Neural cell (in vitro differentiated cells): ENCODE measurements at regions not wholly inside any gene's neighbourhood (a gene's known extent, or its start where the extent isn't known, plus 50 kb on each side); places are given as distances from the start of the nearest gene placed in this dataset.

Experiments
- H2AFZ ChIP-seq: fragments of 200-600, 300-800 bp; sonication (generic), shearing (Covaris generic); 2 replicates; pipeline ENCODE4 v1.6.0; 2014; ENCODE audit warnings: low read depth, mild to moderate bottlenecking, antibody characterized with exemption, low read length, moderate library complexity
- H3F3A ChIP-seq: fragments of 200-600 bp; shearing (Covaris generic); 2 replicates; pipeline ENCODE4 v1.6.1; 2016; ENCODE audit warnings: mild to moderate bottlenecking, moderate library complexity, mixed read lengths, antibody characterized with exemption, low read length; ENCODE audit not compliant: insufficient read depth, poor library complexity, severe bottlenecking
- H3K27ac ChIP-seq: fragments of 200-600, 300-800 bp; sonication (generic), shearing (Covaris generic); 2 replicates; pipeline ENCODE4 v1.5.1; 2014; ENCODE audit warnings: mild to moderate bottlenecking, low read length, moderate library complexity
- H3K27me3 ChIP-seq: fragments of 300-800, 200-600 bp; sonication (generic), shearing (Covaris generic); 2 replicates; pipeline ENCODE4 v1.6.0; 2014; ENCODE audit warnings: mild to moderate bottlenecking, low read depth, low read length, moderate library complexity; ENCODE audit not compliant: insufficient read depth
- H3K36me3 ChIP-seq: fragments of 300-800, 200-600 bp; sonication (generic), shearing (Covaris generic); 2 replicates; pipeline ENCODE4 v1.5.1; 2014; ENCODE audit warnings: mild to moderate bottlenecking, antibody characterized with exemption, low read length, moderate library complexity; ENCODE audit not compliant: insufficient read depth
- H3K4me2 ChIP-seq: fragments of 300-800, 200-600 bp; sonication (generic), shearing (Covaris generic); 2 replicates; pipeline ENCODE4 v1.6.0; 2014; ENCODE audit warnings: mild to moderate bottlenecking, low read length
- H3K4me3 ChIP-seq: fragments of 300-800, 200-600 bp; sonication (generic), shearing (Covaris generic); 2 replicates; pipeline ENCODE4 v1.5.1; 2014; ENCODE audit warnings: mild to moderate bottlenecking, low read length, moderate library complexity
- H3K79me2 ChIP-seq: fragments of 200-600 bp; shearing (Covaris generic); replicated peaks from 2 replicates; pipeline ENCODE4 v1.6.0; 2014; ENCODE audit warnings: mild to moderate bottlenecking, low read length, moderate library complexity; ENCODE audit not compliant: insufficient read depth
- H3K9ac ChIP-seq: fragments of 300-800, 200-600 bp; sonication (generic), shearing (Covaris generic); 2 replicates; pipeline ENCODE4 v1.6.1; 2016; ENCODE audit warnings: mild to moderate bottlenecking, low read length, mixed read lengths
- H3K9me2 ChIP-seq: fragments of 200-600 bp; shearing (Covaris generic); 2 replicates; pipeline ENCODE4 v1.6.1; 2016; ENCODE audit warnings: mild to moderate bottlenecking, low read length, mixed read lengths; ENCODE audit not compliant: insufficient read depth
- H3K9me3 ChIP-seq: fragments of 200-600, 300-800 bp; sonication (generic), shearing (Covaris generic); 2 replicates; pipeline ENCODE4 v1.6.1; 2016; ENCODE audit warnings: mild to moderate bottlenecking, mixed run types, low read length, moderate library complexity, mixed read lengths
- H4K20me1 ChIP-seq: fragments of 200-600 bp; shearing (Covaris generic); 2 replicates; pipeline ENCODE4 v1.6.1; 2016; ENCODE audit warnings: mild to moderate bottlenecking, mixed run types; ENCODE audit not compliant: insufficient read depth
- CTCF ChIP-seq: fragments of 450-650 bp; IDR thresholded peaks from 2 replicates; pipeline ENCODE4 v1.5.1; 2014; ENCODE audit warnings: antibody characterized with exemption, mild to moderate bottlenecking, moderate library complexity; ENCODE audit not compliant: poor library complexity, severe bottlenecking
- EP300 ChIP-seq: fragments of 450-650 bp; conservative IDR thresholded peaks from 2 replicates; pipeline ENCODE4 v1.6.1; 2014; ENCODE audit warnings: antibody characterized with exemption, mild to moderate bottlenecking, moderate library complexity; ENCODE audit not compliant: poor library complexity, severe bottlenecking
- EZH2 ChIP-seq: fragments of 200-600, 300-800 bp; shearing (Covaris generic), sonication (generic); IDR thresholded peaks from 2 replicates; pipeline ENCODE4 v1.6.1; 2014; ENCODE audit warnings: antibody characterized with exemption, low read length, borderline replicate concordance, mild to moderate bottlenecking; ENCODE audit not compliant: insufficient read depth, poor library complexity, severe bottlenecking
- MXI1 ChIP-seq: fragments of 450-650 bp; conservative IDR thresholded peaks from 2 replicates; pipeline ENCODE4 v1.6.1; 2014; ENCODE audit warnings: antibody characterized with exemption, mild to moderate bottlenecking; ENCODE audit not compliant: poor library complexity, severe bottlenecking
- POLR2AphosphoS5 ChIP-seq: IDR thresholded peaks from 2 replicates; pipeline ENCODE4 v1.6.1; 2012
- RAD21 ChIP-seq: fragments of 450-650 bp; conservative IDR thresholded peaks from 2 replicates; pipeline ENCODE4 v1.6.1; 2014; ENCODE audit warnings: antibody characterized with exemption, mild to moderate bottlenecking, moderate library complexity
- SMC3 ChIP-seq: fragments of 450-650 bp; conservative IDR thresholded peaks from 2 replicates; pipeline ENCODE4 v1.6.1; 2014; ENCODE audit warnings: antibody characterized with exemption, mild to moderate bottlenecking, moderate library complexity; ENCODE audit not compliant: poor library complexity
- TAF1 ChIP-seq: IDR thresholded peaks from 2 replicates; pipeline ENCODE4 v1.6.1; 2012; ENCODE audit warnings: low read depth
- TF ChIP-seq, protein P1 (sequence below): IDR thresholded peaks from 2 replicates; pipeline ENCODE4 v1.6.1; 2012; ENCODE audit warnings: borderline replicate concordance

- no peak overlapping the region for H3K4me3 ChIP-seq
- H3K27ac ChIP-seq, result no peak overlapping the region
- H3K79me2 ChIP-seq, result no peaks in the 10 kb centered on the region
- H3K36me3 ChIP-seq, result no peaks in the 10 kb centered on the region
- no peaks in the 10 kb centered on the region for H3K27me3 ChIP-seq
- H3K9me3 ChIP-seq, result no peaks in the 10 kb centered on the region
- no peaks in the 10 kb centered on the region for H3F3A ChIP-seq
- TF ChIP-seq POLR2AphosphoS5 (no peak), MXI1 (no peak), EP300 (no peak), RAD21 (no peak), SMC3 (no peak), CTCF (no peak), EZH2 (no peak), TAF1 (no peak)
- TF ChIP-seq, protein P1, sequence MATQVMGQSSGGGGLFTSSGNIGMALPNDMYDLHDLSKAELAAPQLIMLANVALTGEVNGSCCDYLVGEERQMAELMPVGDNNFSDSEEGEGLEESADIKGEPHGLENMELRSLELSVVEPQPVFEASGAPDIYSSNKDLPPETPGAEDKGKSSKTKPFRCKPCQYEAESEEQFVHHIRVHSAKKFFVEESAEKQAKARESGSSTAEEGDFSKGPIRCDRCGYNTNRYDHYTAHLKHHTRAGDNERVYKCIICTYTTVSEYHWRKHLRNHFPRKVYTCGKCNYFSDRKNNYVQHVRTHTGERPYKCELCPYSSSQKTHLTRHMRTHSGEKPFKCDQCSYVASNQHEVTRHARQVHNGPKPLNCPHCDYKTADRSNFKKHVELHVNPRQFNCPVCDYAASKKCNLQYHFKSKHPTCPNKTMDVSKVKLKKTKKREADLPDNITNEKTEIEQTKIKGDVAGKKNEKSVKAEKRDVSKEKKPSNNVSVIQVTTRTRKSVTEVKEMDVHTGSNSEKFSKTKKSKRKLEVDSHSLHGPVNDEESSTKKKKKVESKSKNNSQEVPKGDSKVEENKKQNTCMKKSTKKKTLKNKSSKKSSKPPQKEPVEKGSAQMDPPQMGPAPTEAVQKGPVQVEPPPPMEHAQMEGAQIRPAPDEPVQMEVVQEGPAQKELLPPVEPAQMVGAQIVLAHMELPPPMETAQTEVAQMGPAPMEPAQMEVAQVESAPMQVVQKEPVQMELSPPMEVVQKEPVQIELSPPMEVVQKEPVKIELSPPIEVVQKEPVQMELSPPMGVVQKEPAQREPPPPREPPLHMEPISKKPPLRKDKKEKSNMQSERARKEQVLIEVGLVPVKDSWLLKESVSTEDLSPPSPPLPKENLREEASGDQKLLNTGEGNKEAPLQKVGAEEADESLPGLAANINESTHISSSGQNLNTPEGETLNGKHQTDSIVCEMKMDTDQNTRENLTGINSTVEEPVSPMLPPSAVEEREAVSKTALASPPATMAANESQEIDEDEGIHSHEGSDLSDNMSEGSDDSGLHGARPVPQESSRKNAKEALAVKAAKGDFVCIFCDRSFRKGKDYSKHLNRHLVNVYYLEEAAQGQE, result no peak
- H4K20me1 ChIP-seq, result no peaks in the 10 kb centered on the region
- H3K4me2 ChIP-seq, result no peak overlapping the region
- H3K9me2 ChIP-seq, result no peaks in the 10 kb centered on the region
- no peak overlapping the region for H2AFZ ChIP-seq
- no peak overlapping the region for H3K9ac ChIP-seq
Observed at GRCh38 chr12:58602736-58603135, 317.6 kb downstream of the LRIG3 start.

GRCh38 chr12:58607805-58608204 is 312.5 kb downstream of the LRIG3 start:
- Histone ChIP-seq H3K9me2 (no peaks in the 10 kb centered on the region), H3K4me3 (no peak overlapping the region), H3F3A (no peaks in the 10 kb centered on the region), H3K9me3 (no peaks in the 10 kb centered on the region), H3K4me2 (no peak overlapping the region), H3K27me3 (no peaks in the 10 kb centered on the region), H3K27ac (no peak overlapping the region), H3K36me3 (no peaks in the 10 kb centered on the region), H2AFZ (no peak overlapping the region), H3K79me2 (no peaks in the 10 kb centered on the region), H3K9ac (no peak overlapping the region), H4K20me1 (no peaks in the 10 kb centered on the region)
- TF ChIP-seq CTCF, result no peak
- no peak for TF ChIP-seq EZH2
- no peak for TF ChIP-seq MXI1
- no peak for TF ChIP-seq POLR2AphosphoS5
- no peak for TF ChIP-seq EP300
- no peak for TF ChIP-seq TAF1
- TF ChIP-seq, protein P1, result no peak
- TF ChIP-seq RAD21, result no peak
- no peak for TF ChIP-seq SMC3
